CD14-positive monocyte (primary cell): ENCODE measurements at regions not wholly inside any gene's neighbourhood (a gene's known extent, or its start where the extent isn't known, plus 50 kb on each side); places are given as distances from the start of the nearest gene placed in this dataset.

Experiments used
- DNase-seq, 3 donors: peaks; one replicate each; pipeline ENCODE4 v3.0.0-alpha.2; 2011 to 2022
- H2AFZ ChIP-seq: 2 replicates; pipeline ENCODE4 v1.6.0; 2012; ENCODE audit warnings: mild to moderate bottlenecking, low read depth, low read length, inconsistent platforms; ENCODE audit not compliant: insufficient read depth, poor library complexity, severe bottlenecking
- H3K27ac ChIP-seq, 2 donors: 1 replicate in 1 of 2; 2 replicates in 1 of 2; pipeline ENCODE4 v1.5.1; 2012 to 2013; ENCODE audit warnings: low read length in 2 of 2, control low read depth in 1 of 2, inconsistent platforms in 1 of 2, low read depth in 1 of 2, mild to moderate bottlenecking in 1 of 2
- H3K27me3 ChIP-seq, 2 donors: one replicate each; pipeline versions ENCODE4 v1.6.0 to v1.6.1; 2011 to 2013; ENCODE audit warnings: low read length in 2 of 2; ENCODE audit not compliant: control insufficient read depth in 2 of 2, insufficient read depth in 2 of 2
- H3K36me3 ChIP-seq, 2 donors: replicated peaks in 1 of 2; 1 replicate in 1 of 2; 2 replicates in 1 of 2; pipeline versions ENCODE4 v1.5.1 to v1.6.1; 2012 to 2013; ENCODE audit warnings: low read length in 2 of 2, control low read depth in 1 of 2, inconsistent platforms in 1 of 2, mild to moderate bottlenecking in 1 of 2; ENCODE audit not compliant: insufficient read depth in 2 of 2, control insufficient read depth in 1 of 2
- H3K4me1 ChIP-seq, 2 donors: 1 replicate in 1 of 2; 2 replicates in 1 of 2; pipeline versions ENCODE4 v1.5.1 to v1.6.1; 2012 to 2013; ENCODE audit warnings: low read length in 2 of 2, control low read depth in 1 of 2, inconsistent platforms in 1 of 2, mild to moderate bottlenecking in 1 of 2, moderate library complexity in 1 of 2; ENCODE audit not compliant: insufficient read depth in 2 of 2, control insufficient read depth in 1 of 2
- H3K4me2 ChIP-seq: replicated peaks from 2 replicates; pipeline ENCODE3; 2012; ENCODE audit warnings: low read length, moderate library complexity, mild to moderate bottlenecking; ENCODE audit not compliant: poor library complexity, severe bottlenecking; ENCODE audit errors: extremely low read depth
- H3K4me3 ChIP-seq, 3 experiments: fragments of 200-600 bp in 1 of 3; sonication (generic) in 1 of 3; replicated peaks in 1 of 3; 1 replicate in 2 of 3; 2 replicates in 1 of 3; pipeline ENCODE4 v1.5.1; 2011 to 2013; ENCODE audit warnings: low read length in 3 of 3, mild to moderate bottlenecking in 3 of 3, control low read depth in 2 of 3, low read depth in 2 of 3, inconsistent platforms in 1 of 3, moderate library complexity in 1 of 3
- H3K79me2 ChIP-seq: 2 replicates; pipeline ENCODE4 v1.6.0; 2012; ENCODE audit warnings: mild to moderate bottlenecking, control low read depth, inconsistent platforms, low read length, moderate library complexity; ENCODE audit not compliant: insufficient read depth
- H3K9ac ChIP-seq: 2 replicates; pipeline ENCODE4 v1.6.0; 2017; ENCODE audit warnings: low read length, mild to moderate bottlenecking; ENCODE audit not compliant: insufficient read depth, poor library complexity, severe bottlenecking
- H3K9me3 ChIP-seq, 2 donors: replicated peaks in 1 of 2; 1 replicate in 1 of 2; 2 replicates in 1 of 2; pipeline versions ENCODE4 v1.5.1 to v1.6.1; 2012 to 2013; ENCODE audit warnings: low read length in 2 of 2, control low read depth in 1 of 2; ENCODE audit not compliant: control insufficient read depth in 1 of 2, insufficient read depth in 1 of 2
- H4K20me1 ChIP-seq: 2 replicates; pipeline ENCODE4 v1.6.0; 2012; ENCODE audit warnings: mild to moderate bottlenecking, low read length, control low read depth, moderate library complexity; ENCODE audit not compliant: insufficient read depth
- H3K27ac Mint-ChIP-seq, 7 donors: one replicate each; pipeline ENCODE4 v1.8.0; 2020; ENCODE audit warnings: mild to moderate bottlenecking in 7 of 7, mixed read lengths in 7 of 7, moderate library complexity in 6 of 7, inconsistent platforms in 2 of 7
- H3K27me3 Mint-ChIP-seq, 3 donors: one replicate each; pipeline ENCODE4 v1.8.0; 2021 to 2022; ENCODE audit warnings: low read depth in 3 of 3, mild to moderate bottlenecking in 3 of 3, mixed read lengths in 3 of 3, moderate library complexity in 3 of 3, inconsistent platforms in 1 of 3
- H3K36me3 Mint-ChIP-seq, 2 donors: one replicate each; pipeline ENCODE4 v1.8.0; 2020; ENCODE audit warnings: mixed read lengths in 2 of 2, inconsistent platforms in 1 of 2, mild to moderate bottlenecking in 1 of 2
- H3K4me1 Mint-ChIP-seq: one replicate; pipeline ENCODE4 v1.8.0; 2020; ENCODE audit warnings: mild to moderate bottlenecking, mixed read lengths
- H3K4me3 Mint-ChIP-seq, 2 donors: one replicate each; pipeline ENCODE4 v1.8.0; 2020; ENCODE audit warnings: mild to moderate bottlenecking in 2 of 2, mixed read lengths in 2 of 2, moderate library complexity in 1 of 2
- H3K9me3 Mint-ChIP-seq, 7 donors: one replicate each; pipeline ENCODE4 v1.8.0; 2020 to 2022; ENCODE audit warnings: mixed read lengths in 7 of 7, mild to moderate bottlenecking in 6 of 7, moderate library complexity in 6 of 7, inconsistent platforms in 2 of 7
- CTCF ChIP-seq: fragments of 200-600 bp; IDR thresholded peaks from one replicate; pipeline ENCODE4 v1.8.0; 2022; ENCODE audit warnings: antibody characterized with exemption, mild to moderate bottlenecking
- WGBS: methylation state at CpG from one replicate; pipeline ENCODE4 v1.1.5; 2013; ENCODE audit warnings: missing lambda C conversion rate; ENCODE audit not compliant: insufficient coverage; 5-methylcytosine and 5-hydroxymethylcytosine counted together
- intact Hi-C, 2 donors: fragments of 100-400 bp; cut with micrococcal nuclease; formaldehyde crosslinking; loops; one replicate each; pipeline versions ENCODE4 v1.15.0 to v1.15.1; 2023

DNA sequence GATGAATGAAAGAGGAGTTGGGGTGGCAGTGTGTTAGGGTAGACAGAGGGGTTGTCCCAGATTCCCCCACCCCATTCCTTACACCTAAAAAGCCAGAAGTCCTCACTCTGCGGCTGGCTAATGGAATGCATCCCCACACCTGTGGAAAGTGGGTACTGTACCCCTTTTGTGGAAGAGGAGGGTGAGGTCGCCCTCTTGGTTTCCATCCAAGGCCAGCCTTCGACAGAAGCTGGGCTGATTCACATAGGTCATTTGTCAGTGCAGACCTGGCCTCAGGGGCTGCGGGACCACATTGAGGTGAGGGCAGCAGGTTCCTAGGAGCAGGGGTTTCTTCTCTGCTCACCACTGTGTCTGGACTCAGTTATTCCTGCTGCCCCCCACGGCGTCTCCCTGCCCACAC lies 671.6 kb downstream of the MATN1 start:
- intact Hi-C loops, result no loop called here
- Mint-ChIP-seq H3K27ac (no peak overlapping the region), H3K4me1 (no peaks in the 10 kb centered on the region), H3K27me3 (peaks cover 3 to 18% (median 15%) of the 10 kb centered on the region in 3 donors), H3K36me3 (no peaks in the 10 kb centered on the region), H3K4me3 (no peak overlapping the region), H3K9me3 (no peaks in the 10 kb centered on the region)
- H3K4me1 ChIP-seq, result no peaks in the 10 kb centered on the region
- H2AFZ ChIP-seq, result no peak overlapping the region
- no peaks in the 10 kb centered on the region for H3K27me3 ChIP-seq
- no peaks in the 10 kb centered on the region for H3K36me3 ChIP-seq
- no peaks in the 10 kb centered on the region for H3K9me3 ChIP-seq
- H4K20me1 ChIP-seq, result no peaks in the 10 kb centered on the region
- no peak for TF ChIP-seq CTCF
- no peak overlapping the region for H3K4me3 ChIP-seq
- DNase-seq, result no peak
- no peak overlapping the region for H3K27ac ChIP-seq
- no peak overlapping the region for H3K4me2 ChIP-seq
- H3K9ac ChIP-seq, result no peak overlapping the region
- WGBS, result 98% methylated on average over 4 of the region's 6 CpGs
- H3K79me2 ChIP-seq, result no peaks in the 10 kb centered on the region

DNA sequence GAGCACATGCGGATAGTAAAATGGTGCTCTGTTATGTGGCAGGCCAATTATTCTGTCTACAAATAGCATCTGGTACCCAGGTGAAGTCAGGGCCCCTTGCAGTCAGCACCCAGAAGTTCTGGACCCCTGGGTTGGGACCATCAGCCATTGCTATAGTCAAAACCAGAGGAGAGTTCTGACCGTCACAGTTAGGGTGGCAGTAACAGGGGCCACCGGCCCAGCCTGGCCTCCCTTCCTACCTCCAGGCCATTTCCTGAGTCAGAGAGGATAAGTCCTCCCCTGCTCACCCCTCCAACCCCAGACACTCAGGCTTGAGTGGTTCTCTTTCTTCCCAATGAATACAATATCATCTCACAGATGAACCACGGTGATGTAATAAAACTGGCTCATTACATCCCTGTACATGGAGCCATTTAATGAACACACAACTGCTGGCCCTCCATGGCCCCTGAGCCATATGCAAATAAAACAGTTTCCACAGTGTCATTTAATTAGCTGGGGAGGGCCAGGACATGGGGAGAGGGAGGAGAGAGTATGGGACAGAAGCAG lies 673.6 kb downstream of the MATN1 start:
- Histone ChIP-seq H3K36me3 (no peaks in the 10 kb centered on the region), H3K27ac (no peak overlapping the region), H3K4me2 (no peak overlapping the region), H3K27me3 (no peaks in the 10 kb centered on the region), H3K4me1 (no peaks in the 10 kb centered on the region), H4K20me1 (no peaks in the 10 kb centered on the region), H3K9me3 (no peaks in the 10 kb centered on the region), H3K79me2 (no peaks in the 10 kb centered on the region), H2AFZ (no peak overlapping the region), H3K4me3 (no peak overlapping the region), H3K9ac (no peak overlapping the region)
- no peak overlapping the region for H3K27ac Mint-ChIP-seq
- H3K4me1 Mint-ChIP-seq, result no peaks in the 10 kb centered on the region
- WGBS, result 92% methylated on average over 2 of the region's 4 CpGs
- intact Hi-C loops, result no loop called here
- H3K27me3 Mint-ChIP-seq, result peaks cover 1 to 18% (median 8%) of the 10 kb centered on the region in 3 donors
- no peak overlapping the region for H3K4me3 Mint-ChIP-seq
- no peaks in the 10 kb centered on the region for H3K9me3 Mint-ChIP-seq
- no peaks in the 10 kb centered on the region for H3K36me3 Mint-ChIP-seq
- TF ChIP-seq CTCF, result no peak
- no peak for DNase-seq
